ENCODE measurements at regions not wholly inside any gene's neighbourhood (a gene's known extent, or its start where the extent isn't known, plus 50 kb on each side); places are given as distances from the start of the nearest gene placed in this dataset.

GRCh38 chr13:33891196-33891742, 73.3 kb downstream of the RFC3 start:
- DNase-seq: no peak

GRCh38 chr13:33893559-33893958, 75.6 kb downstream of the RFC3 start:
- no peak for DNase-seq

DNA sequence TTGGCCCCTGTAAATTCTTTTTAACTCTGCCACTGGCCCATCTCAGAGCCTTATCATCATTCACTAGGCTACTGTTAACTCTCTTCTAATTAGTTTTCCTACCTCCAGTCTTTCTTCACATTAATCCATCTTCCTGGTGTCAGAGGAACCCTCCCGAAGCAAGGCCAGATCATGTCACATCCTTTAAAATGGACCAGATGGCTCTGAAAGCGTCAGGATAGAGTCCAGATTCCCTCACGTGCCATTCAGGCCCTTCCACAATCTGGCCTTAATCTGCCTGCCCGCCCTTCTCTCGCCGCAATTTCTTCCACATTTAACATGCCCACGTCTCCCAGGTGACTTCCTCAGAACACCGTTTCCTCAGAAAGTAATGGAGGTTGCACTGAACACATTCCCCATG, 86.5 kb downstream of the RFC3 start:
- DNase-seq: no peak

- DNase-seq: no peak
Observed at GRCh38 chr13:33908116-33908515, 90.2 kb downstream of the RFC3 start.

- no peak for DNase-seq
Observed at GRCh38 chr13:33910255-33910654, 92.3 kb downstream of the RFC3 start.

- DNase-seq: no peak
Observed at GRCh38 chr13:33911521-33911920, 93.6 kb downstream of the RFC3 start.

- peak; percentile 54 for DNase-seq
Observed at GRCh38 chr13:33913829-33914228, 95.9 kb downstream of the RFC3 start.

DNA sequence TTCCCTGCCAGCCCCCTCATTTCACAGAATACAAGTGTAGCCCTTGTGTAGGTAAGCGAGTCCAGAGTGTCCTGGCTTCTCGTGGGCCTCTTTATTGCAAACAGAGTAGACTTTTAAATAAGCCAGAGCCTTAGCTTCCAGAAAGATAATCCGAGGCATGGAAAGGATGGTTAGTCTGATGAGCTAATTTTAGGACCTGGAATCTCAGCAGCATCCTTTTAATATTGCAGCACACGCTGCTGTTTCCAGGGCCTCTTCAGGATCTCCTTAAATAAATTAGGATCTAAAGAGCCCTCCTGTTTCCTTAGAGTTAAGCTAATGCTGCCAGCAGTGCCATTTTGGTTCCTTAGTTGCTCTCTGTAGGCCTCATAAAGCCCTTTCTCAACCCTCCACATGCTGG, 99.2 kb downstream of the RFC3 start:
- DNase-seq: no peak

DNA sequence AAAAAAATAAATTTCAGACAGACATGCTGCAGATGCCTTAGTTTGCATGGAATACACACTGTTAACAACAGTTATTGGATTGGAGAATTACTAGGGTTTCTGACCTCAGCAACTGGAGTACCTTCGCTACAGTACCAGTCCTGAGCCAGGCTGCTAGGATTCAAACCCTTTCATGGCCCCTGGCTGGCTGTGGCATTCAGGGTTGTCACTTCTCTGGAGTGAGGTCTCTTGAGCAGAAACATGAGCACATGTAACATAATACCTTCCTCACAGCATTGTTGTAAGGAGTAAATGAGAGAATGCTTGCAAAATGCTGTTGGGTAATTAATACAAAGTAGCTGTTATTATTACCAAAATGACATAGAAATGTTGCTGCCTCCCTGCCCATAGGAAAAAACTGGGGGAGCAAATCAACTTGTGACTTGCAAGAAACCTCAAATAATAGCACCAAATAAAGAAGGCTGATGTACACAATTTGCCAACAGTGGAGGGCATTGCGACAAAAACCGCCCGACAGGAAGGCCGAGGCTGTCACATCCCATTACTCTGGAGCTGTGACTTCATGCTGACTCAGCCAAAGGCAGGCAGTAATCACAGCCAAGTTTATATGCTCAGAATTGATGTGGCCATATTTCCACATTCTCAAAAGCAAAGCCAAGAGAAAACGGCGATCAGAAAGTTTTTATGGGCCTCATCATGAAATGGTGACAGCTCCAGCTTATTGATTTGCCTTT, 100.4 kb downstream of the RFC3 start:
- no peak for DNase-seq

GRCh38 chr13:33919120-33919519, 101.2 kb downstream of the RFC3 start:
- DNase-seq: no peak

GRCh38 chr13:33925563-33925962, 107.6 kb downstream of the RFC3 start:
- no peak for DNase-seq

- no peak for DNase-seq
Observed at GRCh38 chr13:33927315-33927714, 109.4 kb downstream of the RFC3 start.

DNA sequence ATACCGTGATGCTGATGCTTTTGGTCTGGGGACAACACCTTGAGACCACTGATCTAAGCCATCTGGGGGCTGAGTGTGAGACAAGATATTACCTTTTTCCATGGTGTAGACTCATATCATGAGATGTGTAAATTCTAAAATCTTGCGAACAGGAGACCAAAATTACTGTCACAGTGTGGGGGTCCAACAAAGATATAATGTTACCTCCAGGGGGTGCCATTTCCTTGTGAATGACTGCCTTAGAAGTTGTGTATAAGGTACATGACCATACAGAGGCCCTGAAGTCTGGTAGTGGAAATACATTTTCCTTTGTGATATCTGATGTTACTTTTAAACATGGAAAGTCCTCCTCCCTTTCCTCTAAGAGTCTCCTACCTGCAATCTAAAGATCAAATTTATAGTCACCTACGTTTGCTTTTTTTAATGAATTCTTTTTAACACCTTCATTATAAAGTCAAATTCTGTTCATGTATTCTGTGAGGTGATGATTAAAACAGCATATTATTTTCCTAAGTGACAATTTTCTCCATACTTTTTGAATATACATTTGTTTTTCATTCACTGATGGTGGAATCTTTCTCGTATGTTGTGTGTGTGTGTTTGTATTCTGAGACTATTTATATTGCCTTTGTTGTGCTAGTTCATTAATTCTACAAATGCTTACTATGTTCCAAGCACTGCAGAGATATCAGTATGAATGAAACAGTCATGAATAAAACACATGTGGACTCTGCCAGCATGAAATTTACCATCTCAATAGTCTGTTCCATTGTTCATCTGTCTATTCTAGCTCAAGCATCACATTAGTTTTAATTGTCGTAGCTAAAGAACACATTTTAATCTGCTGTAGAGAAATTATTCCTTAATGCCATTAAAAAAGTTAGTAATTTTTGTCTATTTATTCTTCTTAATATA, 113.7 kb downstream of the RFC3 start:
- DNase-seq: peak; percentile 80

- DNase-seq: no peak
Observed at GRCh38 chr13:33932769-33933406, 114.9 kb downstream of the RFC3 start.

DNA sequence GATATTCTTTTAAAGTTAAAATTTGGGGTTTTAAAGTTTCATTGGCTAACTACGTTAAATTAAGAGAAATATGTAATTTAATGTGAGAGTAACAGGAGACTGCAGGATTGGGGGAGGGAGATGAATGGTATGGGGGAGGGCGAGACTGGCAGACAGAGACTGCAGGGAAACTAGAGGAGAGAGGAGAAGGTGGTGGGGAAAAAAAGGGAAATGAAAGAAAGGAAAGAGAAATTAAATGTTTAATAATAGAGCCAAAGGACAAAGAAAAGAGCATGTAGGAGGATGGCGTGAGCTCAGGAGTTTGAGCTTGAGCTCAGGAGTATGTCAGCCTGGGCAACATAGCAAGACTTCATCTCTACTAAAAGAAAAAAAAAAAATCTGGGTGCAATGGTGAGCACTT, 115.9 kb downstream of the RFC3 start:
- DNase-seq: no peak

- no peak for DNase-seq
Observed at GRCh38 chr13:33934343-33934742, 116.4 kb downstream of the RFC3 start.

GRCh38 chr13:33934951-33935371, 117.0 kb downstream of the RFC3 start:
- no peak for DNase-seq

DNA sequence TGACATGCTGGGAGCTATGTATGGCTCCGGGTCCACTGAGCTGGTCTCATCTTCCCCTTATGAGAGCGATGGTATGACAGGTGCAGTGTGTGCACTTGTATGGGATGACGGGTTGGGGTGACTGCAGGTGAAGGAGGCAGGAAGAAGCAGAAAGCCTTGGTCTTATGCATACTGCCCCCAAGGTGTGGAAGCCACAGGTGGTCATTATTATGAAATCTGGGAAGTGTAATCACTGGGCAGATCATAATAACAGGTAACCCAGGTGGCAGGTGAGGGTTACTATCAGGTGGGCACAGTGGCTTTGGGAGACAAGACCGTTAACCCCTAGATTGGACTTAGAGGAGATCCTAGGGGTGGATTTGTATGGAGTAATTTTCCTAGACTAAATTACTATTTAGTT, 118.0 kb downstream of the RFC3 start:
- DNase-seq: peak; percentile 83

DNA sequence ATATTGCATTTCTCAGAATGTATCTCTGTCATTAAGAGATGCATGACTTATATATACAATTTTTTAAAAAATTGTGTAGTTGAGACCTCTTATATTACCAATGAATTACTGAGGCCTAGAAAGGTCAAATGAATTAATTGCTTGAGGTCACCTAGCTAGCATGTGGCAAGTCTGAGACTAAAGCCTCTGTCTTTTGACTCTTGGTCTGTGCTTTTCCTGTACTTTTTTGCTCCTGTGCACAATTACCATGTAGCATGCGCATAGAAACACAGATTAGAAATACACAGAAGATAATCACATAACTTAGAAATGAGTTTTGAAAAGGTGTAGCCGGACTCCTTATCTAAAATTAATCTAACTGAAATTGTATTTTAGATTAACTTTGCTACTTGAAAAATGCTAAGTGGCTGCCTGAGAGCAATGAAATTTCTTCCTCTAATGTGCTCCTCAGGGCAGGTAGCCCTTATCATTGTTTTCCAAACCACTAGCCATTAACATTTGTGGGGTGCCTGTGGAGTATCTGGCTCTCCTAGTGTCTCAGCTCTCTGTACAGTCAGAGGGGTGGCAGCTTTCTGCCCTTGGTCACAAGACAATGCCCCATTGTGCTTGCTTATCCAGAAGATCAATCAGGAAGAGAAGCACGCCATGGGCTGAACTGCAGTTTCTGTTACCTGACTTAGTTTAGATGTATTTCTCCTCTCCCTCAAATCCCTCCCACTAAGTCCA, 119.6 kb downstream of the RFC3 start:
- peak; percentile 47 for DNase-seq

DNA sequence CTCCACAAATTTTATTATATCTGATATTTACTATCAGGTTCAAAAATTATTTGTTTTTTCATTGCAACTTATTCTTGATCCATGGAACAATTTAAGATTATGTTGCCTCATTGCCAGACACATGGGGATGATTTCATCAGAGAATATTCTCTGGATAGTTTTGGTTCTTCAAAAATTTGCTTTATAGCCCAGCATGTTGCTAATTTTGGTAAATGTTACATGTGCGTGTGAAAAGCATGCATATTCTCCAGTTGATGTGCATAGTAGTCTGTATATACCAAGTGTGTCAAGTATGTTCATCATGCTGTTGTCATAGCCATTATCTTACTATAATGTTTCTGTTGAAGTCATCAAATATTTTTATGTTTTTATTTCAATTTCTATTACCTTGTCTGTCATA, 122.3 kb downstream of the RFC3 start:
- no peak for DNase-seq

- no peak for DNase-seq
Observed at GRCh38 chr13:33940898-33941297, 122.9 kb downstream of the RFC3 start.

GRCh38 chr13:33945477-33945876, 127.5 kb downstream of the RFC3 start:
- no peak for DNase-seq

DNA sequence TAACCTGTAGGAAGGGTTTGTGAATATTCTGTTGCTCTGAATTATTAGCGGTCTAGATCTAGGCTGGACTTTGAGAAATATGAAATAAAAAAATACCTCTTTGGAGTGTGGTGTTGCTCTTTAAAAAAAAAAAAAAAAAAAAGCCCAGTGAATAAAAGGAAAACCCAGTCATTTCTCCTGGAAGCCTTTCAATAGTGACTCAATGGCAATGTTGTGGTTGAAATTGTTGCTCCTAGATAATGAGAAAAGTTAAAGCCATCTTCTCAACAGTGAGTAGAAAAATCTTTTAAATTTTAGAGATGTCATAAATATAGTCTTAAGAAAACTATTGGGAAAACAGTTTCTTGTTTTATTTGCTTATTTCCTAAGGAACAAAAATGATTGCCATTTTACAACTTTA, 135.3 kb downstream of the RFC3 start:
- DNase-seq: no peak

Data from NCI-H146 (cell line).